ENCODE measurements at regions not wholly inside any gene's neighbourhood (a gene's known extent, or its start where the extent isn't known, plus 50 kb on each side); places are given as distances from the start of the nearest gene placed in this dataset.
"Not testable (repeated sequence)": the region's sequence is repeated elsewhere in the genome, so short reads cannot be mapped to it uniquely, and the experiment has no call there.

DNA sequence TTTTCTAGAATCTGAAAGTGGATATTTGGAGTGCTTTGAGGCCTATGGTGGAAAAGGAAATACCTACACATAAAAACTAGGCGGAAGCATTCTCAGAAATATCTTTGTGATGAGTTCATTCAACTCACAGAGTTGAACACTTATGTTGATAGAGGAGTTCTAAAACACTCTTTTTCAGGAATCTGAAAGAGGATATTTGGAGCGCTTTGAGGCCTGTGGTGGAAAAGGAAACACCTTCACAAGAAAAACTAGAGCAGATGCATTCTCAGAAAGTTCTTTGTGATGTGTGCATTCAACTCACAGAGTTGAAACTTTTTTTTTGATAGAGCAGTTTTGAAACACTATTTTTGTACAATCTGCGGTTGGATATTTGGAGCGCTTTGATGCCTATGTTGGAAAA is 1250.0 kb upstream of the DEFB115 start:
- WGBS, 2 donors: 90% methylated on average over 4 of the region's 4 CpGs; no CpG with 5 or more reads in 1 of the 2 donors
- DNase-seq (ENCODE audit: low spot score in 2 of 2): peak in 1 of 2 donors; percentile 14
- intact Hi-C loops (cut with DNase I; ENCODE audit: low total_unique reads); H3K4me3 ChIP-seq (ENCODE audit: low read depth, poor library complexity, severe bottlenecking): not testable (repeated sequence)

All from lower leg skin (tissue), 3 donors.